ENCODE measurements at regions not wholly inside any gene's neighbourhood (a gene's known extent, or its start where the extent isn't known, plus 50 kb on each side); places are given as distances from the start of the nearest gene placed in this dataset.

DNA sequence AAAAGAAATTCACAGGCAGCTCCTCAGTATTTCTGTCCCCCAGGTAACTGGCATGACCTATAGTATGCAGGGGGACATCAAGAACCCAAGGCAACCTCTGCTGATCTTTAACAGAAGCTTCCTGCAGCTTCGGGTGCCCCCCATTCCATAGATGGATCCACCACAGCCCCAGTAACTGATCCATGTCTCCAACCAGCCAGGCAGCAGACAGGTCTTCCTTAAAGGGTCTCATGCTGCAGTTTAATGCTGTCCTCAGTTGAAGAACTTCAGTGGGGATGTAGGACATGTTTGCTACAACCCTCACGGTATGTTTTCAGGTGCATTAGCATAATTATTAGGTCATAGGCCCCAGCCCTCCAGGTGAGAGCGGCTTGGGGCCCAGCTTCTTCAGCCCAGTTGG, 90.9 kb upstream of the OLIG2 start:
- H3K9ac ChIP-seq (ENCODE audit: insufficient read length): no peak overlapping the region
- H3K36me3 ChIP-seq (ENCODE audit: insufficient read depth, low read length): no peaks in the 10 kb centered on the region
- H3K27ac ChIP-seq: no peak overlapping the region
- TF ChIP-seq FOXP2 (optimal IDR thresholded peaks at IDR 0.05; ENCODE audit: control extremely low read depth, extremely low read length, insufficient read depth): no peak
- TF ChIP-seq POLR2AphosphoS5 (IDR thresholded peaks at IDR 0.05; ENCODE audit: borderline replicate concordance, low read depth, low read length): no peak
- TF ChIP-seq EZH2 (IDR thresholded peaks at IDR 0.05): no peak
- no peak for DNase-seq (ENCODE audit: low read depth, low spot score)
- H3K9me3 ChIP-seq (ENCODE audit: low read depth, low read length): no peaks in the 10 kb centered on the region
- H3K4me3 ChIP-seq: no peak overlapping the region

- peak; percentile 5 for DNase-seq (ENCODE audit: low read depth, low spot score)
- Histone ChIP-seq H3K27ac (no peak overlapping the region), H3K9ac (ENCODE audit: insufficient read length) (no peak overlapping the region), H3K9me3 (ENCODE audit: low read depth, low read length) (no peaks in the 10 kb centered on the region), H3K4me3 (no peak overlapping the region), H3K36me3 (ENCODE audit: insufficient read depth, low read length) (no peaks in the 10 kb centered on the region)
- no peak for TF ChIP-seq EZH2 (IDR thresholded peaks at IDR 0.05)
- no peak for TF ChIP-seq FOXP2 (optimal IDR thresholded peaks at IDR 0.05; ENCODE audit: control extremely low read depth, extremely low read length, insufficient read depth)
- no peak for TF ChIP-seq POLR2AphosphoS5 (IDR thresholded peaks at IDR 0.05; ENCODE audit: borderline replicate concordance, low read depth, low read length)
Measured at GRCh38 chr21:32940079-32941014, 85.4 kb upstream of the OLIG2 start.

DNA sequence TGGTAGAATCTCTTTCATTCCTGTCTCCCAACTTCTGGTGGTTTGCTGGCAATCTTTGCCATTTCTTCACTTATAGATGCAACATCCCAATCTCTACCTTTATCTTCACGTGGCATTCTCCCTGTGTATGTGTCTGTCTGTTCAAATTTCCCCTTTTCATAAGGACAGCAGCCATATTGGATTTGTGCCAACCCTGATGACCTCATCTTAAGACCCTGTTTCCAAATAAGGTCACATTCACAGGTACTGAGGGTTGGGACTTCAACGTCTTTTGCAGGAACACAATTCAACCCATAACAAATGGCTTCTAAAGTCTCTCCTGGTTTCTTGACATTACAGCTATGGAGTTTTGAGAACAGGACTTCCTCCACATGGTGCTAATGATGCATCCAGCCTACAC, 84.5 kb upstream of the OLIG2 start:
- TF ChIP-seq EZH2 (IDR thresholded peaks at IDR 0.05): no peak
- TF ChIP-seq FOXP2 (optimal IDR thresholded peaks at IDR 0.05; ENCODE audit: control extremely low read depth, extremely low read length, insufficient read depth): no peak
- no peak overlapping the region for H3K9ac ChIP-seq (ENCODE audit: insufficient read length)
- H3K9me3 ChIP-seq (ENCODE audit: low read depth, low read length): no peaks in the 10 kb centered on the region
- no peak overlapping the region for H3K4me3 ChIP-seq
- DNase-seq (ENCODE audit: low read depth, low spot score): no peak
- H3K36me3 ChIP-seq (ENCODE audit: insufficient read depth, low read length): no peaks in the 10 kb centered on the region
- no peak overlapping the region for H3K27ac ChIP-seq

DNA sequence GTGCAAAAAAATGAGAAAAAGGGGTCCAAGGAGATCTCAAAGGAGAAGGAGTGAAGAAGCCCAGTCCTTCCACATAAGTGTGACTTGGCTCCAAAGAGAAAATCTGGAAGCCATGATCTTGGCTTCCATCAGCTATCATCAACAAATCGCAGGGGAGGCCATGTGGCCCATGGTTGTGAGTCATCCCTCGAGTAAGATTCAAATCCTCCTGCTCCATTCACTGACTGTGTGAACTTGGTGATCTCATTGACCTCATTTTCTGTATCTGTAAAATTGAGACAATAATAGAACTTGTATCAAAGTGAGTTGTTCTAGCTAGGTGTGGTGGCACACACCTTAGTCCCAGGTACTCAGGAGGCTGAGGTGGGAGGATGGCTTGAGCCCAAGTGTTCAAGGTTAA, 79.1 kb upstream of the OLIG2 start:
- DNase-seq (ENCODE audit: low read depth, low spot score): no peak
- Histone ChIP-seq H3K27ac (no peak overlapping the region), H3K9me3 (ENCODE audit: low read depth, low read length) (no peaks in the 10 kb centered on the region), H3K4me3 (no peak overlapping the region), H3K9ac (ENCODE audit: insufficient read length) (no peak overlapping the region), H3K36me3 (ENCODE audit: insufficient read depth, low read length) (no peaks in the 10 kb centered on the region)
- no peak for TF ChIP-seq FOXP2 (optimal IDR thresholded peaks at IDR 0.05; ENCODE audit: control extremely low read depth, extremely low read length, insufficient read depth)

DNA sequence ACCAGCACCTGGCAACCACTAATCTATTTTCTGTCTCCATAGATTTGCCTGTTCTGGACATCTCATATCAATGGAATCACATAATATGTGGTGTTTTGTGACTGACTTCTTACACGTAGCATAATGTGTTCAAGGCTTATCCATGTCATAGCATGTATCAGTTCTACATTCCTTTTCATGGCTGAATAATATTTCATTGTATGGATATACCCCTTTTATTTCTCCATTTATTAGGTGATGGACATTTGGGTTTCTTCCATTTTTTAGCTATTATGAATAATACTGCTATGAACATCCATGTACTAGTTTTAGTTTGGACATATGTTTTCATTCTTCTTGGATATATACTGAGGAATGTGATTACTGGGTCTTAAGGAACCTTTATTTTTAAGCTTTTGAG, 78.0 kb upstream of the OLIG2 start:
- H3K9me3 ChIP-seq (ENCODE audit: low read depth, low read length): no peaks in the 10 kb centered on the region
- H3K4me3 ChIP-seq: no peak overlapping the region
- H3K9ac ChIP-seq (ENCODE audit: insufficient read length): no peak overlapping the region
- H3K27ac ChIP-seq: no peak overlapping the region
- TF ChIP-seq FOXP2 (optimal IDR thresholded peaks at IDR 0.05; ENCODE audit: control extremely low read depth, extremely low read length, insufficient read depth) (no peak), POLR2AphosphoS5 (IDR thresholded peaks at IDR 0.05; ENCODE audit: borderline replicate concordance, low read depth, low read length) (no peak), EZH2 (IDR thresholded peaks at IDR 0.05) (no peak)
- no peaks in the 10 kb centered on the region for H3K36me3 ChIP-seq (ENCODE audit: insufficient read depth, low read length)
- no peak for DNase-seq (ENCODE audit: low read depth, low spot score)

DNA sequence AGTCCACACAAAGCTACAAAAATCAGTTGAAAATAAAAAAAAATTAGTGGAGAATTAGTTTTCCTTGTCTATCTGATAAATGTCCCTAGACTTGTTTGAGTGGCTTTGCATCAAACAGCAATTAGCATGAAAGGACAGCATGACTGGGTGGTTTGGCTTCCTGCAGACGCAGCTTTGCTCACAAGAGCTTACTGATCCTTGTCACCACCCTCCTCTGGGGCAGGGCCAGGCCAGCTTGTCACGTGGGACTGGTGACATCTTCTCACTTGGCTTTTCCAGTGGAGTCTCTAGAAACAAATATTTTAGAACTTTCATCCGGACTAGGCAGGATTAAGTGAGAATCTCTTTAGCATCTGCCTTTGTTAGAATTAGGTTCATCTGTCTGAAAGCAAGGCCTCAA, 76.0 kb upstream of the OLIG2 start:
- Histone ChIP-seq H3K9me3 (ENCODE audit: low read depth, low read length) (no peaks in the 10 kb centered on the region), H3K36me3 (ENCODE audit: insufficient read depth, low read length) (no peaks in the 10 kb centered on the region), H3K4me3 (no peak overlapping the region), H3K9ac (ENCODE audit: insufficient read length) (no peak overlapping the region), H3K27ac (no peak overlapping the region)
- TF ChIP-seq POLR2AphosphoS5 (IDR thresholded peaks at IDR 0.05; ENCODE audit: borderline replicate concordance, low read depth, low read length) (no peak), EZH2 (IDR thresholded peaks at IDR 0.05) (no peak), FOXP2 (optimal IDR thresholded peaks at IDR 0.05; ENCODE audit: control extremely low read depth, extremely low read length, insufficient read depth) (no peak)
- DNase-seq (ENCODE audit: low read depth, low spot score): no peak

GRCh38 chr21:32951041-32951440, 74.7 kb upstream of the OLIG2 start:
- Histone ChIP-seq H3K9ac (ENCODE audit: insufficient read length) (no peak overlapping the region), H3K9me3 (ENCODE audit: low read depth, low read length) (no peaks in the 10 kb centered on the region), H3K27ac (no peak overlapping the region), H3K4me3 (no peak overlapping the region), H3K36me3 (ENCODE audit: insufficient read depth, low read length) (no peaks in the 10 kb centered on the region)
- DNase-seq (ENCODE audit: low read depth, low spot score): no peak
- TF ChIP-seq EZH2 (IDR thresholded peaks at IDR 0.05) (no peak), FOXP2 (optimal IDR thresholded peaks at IDR 0.05; ENCODE audit: control extremely low read depth, extremely low read length, insufficient read depth) (no peak), POLR2AphosphoS5 (IDR thresholded peaks at IDR 0.05; ENCODE audit: borderline replicate concordance, low read depth, low read length) (no peak)

DNA sequence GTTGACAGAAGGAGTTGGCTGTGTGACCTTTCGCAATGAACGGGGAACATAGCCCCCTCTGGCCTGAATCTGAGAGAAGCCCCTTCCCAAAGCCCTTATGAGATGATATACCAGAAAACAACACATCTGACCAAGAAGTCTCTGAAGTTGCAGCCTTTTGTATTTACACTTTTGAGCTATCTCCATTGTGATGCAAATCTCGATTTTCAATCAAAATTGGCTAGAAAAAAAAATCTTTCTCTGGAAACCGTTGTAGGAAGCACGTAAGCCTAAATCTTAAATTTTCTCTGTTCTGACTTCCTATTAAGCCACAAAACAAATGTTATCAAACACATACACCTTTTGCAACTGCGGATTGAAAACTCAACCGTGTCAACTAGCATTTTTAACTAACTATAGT, 71.4 kb upstream of the OLIG2 start:
- TF ChIP-seq EZH2 (IDR thresholded peaks at IDR 0.05) (no peak), FOXP2 (optimal IDR thresholded peaks at IDR 0.05; ENCODE audit: control extremely low read depth, extremely low read length, insufficient read depth) (no peak), POLR2AphosphoS5 (IDR thresholded peaks at IDR 0.05; ENCODE audit: borderline replicate concordance, low read depth, low read length) (no peak)

More for the DNA sequence above, 71.4 kb upstream of the OLIG2 start:
- no peak overlapping the region for H3K4me3 ChIP-seq
- no peak overlapping the region for H3K27ac ChIP-seq
- H3K36me3 ChIP-seq (ENCODE audit: insufficient read depth, low read length): no peaks in the 10 kb centered on the region
- DNase-seq (ENCODE audit: low read depth, low spot score): no peak
- H3K9ac ChIP-seq (ENCODE audit: insufficient read length): no peak overlapping the region
- no peaks in the 10 kb centered on the region for H3K9me3 ChIP-seq (ENCODE audit: low read depth, low read length)

Measured in SK-N-MC (cell line).